Body of pancreas (tissue), 4 donors: ENCODE measurements at regions not wholly inside any gene's neighbourhood (a gene's known extent, or its start where the extent isn't known, plus 50 kb on each side); places are given as distances from the start of the nearest gene placed in this dataset.

Source experiments
- ATAC-seq: fragments of 150-250 bp; one replicate; pipeline ENCODE4 v1.9.1; 2016
- DNase-seq, 4 donors: peaks; one replicate each; pipeline ENCODE4 v3.0.0-alpha.2; 2019
- H3K27ac ChIP-seq, 4 donors: fragments of 200-600 bp; sonication (generic); 1 replicate in 3 of 4; 2 replicates in 1 of 4; pipeline versions ENCODE4 v1.5.1 to v1.6.1; 2016 to 2019; ENCODE audit warnings: mild to moderate bottlenecking in 1 of 4, mixed read lengths in 1 of 4, moderate library complexity in 1 of 4
- H3K27me3 ChIP-seq, 2 donors: fragments of 200-600 bp; sonication (generic); one replicate each; pipeline ENCODE4 v1.6.0; 2016; ENCODE audit warnings: mild to moderate bottlenecking in 1 of 2
- H3K36me3 ChIP-seq, 2 donors: fragments of 200-600 bp; sonication (generic); replicated peaks in 1 of 2; 2 replicates each; pipeline ENCODE4 v1.5.1; 2016; ENCODE audit warnings: low read depth in 2 of 2; ENCODE audit not compliant: insufficient read depth in 1 of 2
- H3K4me1 ChIP-seq: fragments of 200-600 bp; sonication (generic); one replicate; pipeline ENCODE4 v1.6.0; 2016
- H3K4me3 ChIP-seq, 2 donors: fragments of 200-600 bp; sonication (generic); 1 replicate in 1 of 2; 2 replicates in 1 of 2; pipeline ENCODE4 v1.5.1; 2016 to 2019
- H3K9me3 ChIP-seq, 3 donors: fragments of 200-600 bp; sonication (generic); 1 replicate in 2 of 3; 2 replicates in 1 of 3; pipeline ENCODE4 v1.5.1; 2016
- POLR2A ChIP-seq, 3 donors: fragments of 450-650 bp; IDR thresholded peaks; one replicate each; pipeline ENCODE4 v1.6.1; 2016; ENCODE audit warnings: antibody characterized with exemption in 3 of 3, mild to moderate bottlenecking in 2 of 3
- WGBS, 2 donors: methylation state at CpG; one replicate each; pipeline ENCODE4 v1.1.5; 2017; 5-methylcytosine and 5-hydroxymethylcytosine counted together
- intact Hi-C: fragments of 100-400 bp; cut with DNase I; formaldehyde crosslinking; loops from one replicate; pipeline ENCODE4 v1.15.1; 2023
- TF ChIP-seq, protein P1 (sequence below), 7 experiments: fragments of 450-650 bp in 4 of 7; fragments of 200-600 bp in 3 of 7; sonication (generic) in 3 of 7; IDR thresholded peaks; one replicate each; pipeline ENCODE4 v1.5.1; 2016 to 2019; ENCODE audit warnings: antibody characterized with exemption in 7 of 7

DNA sequence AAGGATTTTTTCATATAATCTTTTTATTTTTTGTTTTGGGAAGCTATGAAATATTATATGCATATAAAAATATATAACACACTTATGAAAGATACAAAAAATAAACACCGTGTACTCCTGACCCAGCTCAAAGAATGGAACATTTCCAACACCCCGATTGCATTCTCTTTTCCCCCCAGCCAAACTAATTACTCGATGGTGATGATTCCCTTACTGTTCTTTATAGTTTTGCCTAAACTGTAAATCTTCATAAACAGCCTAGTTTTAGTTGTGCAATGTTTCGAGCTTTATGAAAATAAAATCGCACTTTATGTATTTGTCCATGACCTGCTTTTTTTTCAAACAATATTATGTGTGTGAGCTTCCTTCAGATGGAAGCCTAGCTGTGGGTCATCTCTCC, 352.0 kb upstream of the KAZN start:
- intact Hi-C loops: no loop called here
- DNase-seq: no peak

DNA sequence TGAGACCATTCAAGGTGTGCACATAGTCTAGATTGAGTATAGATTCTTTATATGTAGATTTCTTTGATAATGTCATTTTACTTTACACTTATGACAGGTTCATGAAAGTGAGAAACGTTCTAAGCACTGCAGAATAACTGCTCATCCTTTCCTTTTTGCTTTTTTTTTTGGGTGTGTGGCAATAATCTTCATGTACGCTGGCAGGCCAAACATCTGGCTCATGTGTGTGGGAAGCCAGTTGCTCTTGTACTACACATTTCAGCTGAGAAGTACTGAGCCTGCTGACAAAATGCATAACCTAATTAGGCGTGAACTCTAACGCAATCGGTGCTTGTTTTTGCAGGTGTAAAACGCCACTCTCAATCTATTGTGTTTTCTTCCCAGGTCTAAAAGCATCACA, 350.8 kb upstream of the KAZN start:
- Histone ChIP-seq H3K36me3 (no peaks in the 10 kb centered on the region), H3K4me1 (no peaks in the 10 kb centered on the region), H3K27me3 (no peaks in the 10 kb centered on the region), H3K4me3 (no peak overlapping the region), H3K9me3 (no peaks in the 10 kb centered on the region), H3K27ac (no peak overlapping the region)
- DNase-seq: no peak
- intact Hi-C loops: no loop called here
- TF ChIP-seq, protein P1, sequence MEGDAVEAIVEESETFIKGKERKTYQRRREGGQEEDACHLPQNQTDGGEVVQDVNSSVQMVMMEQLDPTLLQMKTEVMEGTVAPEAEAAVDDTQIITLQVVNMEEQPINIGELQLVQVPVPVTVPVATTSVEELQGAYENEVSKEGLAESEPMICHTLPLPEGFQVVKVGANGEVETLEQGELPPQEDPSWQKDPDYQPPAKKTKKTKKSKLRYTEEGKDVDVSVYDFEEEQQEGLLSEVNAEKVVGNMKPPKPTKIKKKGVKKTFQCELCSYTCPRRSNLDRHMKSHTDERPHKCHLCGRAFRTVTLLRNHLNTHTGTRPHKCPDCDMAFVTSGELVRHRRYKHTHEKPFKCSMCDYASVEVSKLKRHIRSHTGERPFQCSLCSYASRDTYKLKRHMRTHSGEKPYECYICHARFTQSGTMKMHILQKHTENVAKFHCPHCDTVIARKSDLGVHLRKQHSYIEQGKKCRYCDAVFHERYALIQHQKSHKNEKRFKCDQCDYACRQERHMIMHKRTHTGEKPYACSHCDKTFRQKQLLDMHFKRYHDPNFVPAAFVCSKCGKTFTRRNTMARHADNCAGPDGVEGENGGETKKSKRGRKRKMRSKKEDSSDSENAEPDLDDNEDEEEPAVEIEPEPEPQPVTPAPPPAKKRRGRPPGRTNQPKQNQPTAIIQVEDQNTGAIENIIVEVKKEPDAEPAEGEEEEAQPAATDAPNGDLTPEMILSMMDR (IDR thresholded peaks at IDR 0.05): no peak
- no peak for TF ChIP-seq POLR2A (IDR thresholded peaks at IDR 0.05)
- no peak for ATAC-seq
- WGBS, 2 donors: 56 to 58% methylated on average over 6 of the region's 6 CpGs

More for the DNA sequence above, 352.0 kb upstream of the KAZN start:
- no peak for ATAC-seq
- Histone ChIP-seq H3K36me3 (no peaks in the 10 kb centered on the region), H3K4me1 (no peaks in the 10 kb centered on the region), H3K27me3 (no peaks in the 10 kb centered on the region), H3K27ac (no peak overlapping the region), H3K9me3 (no peaks in the 10 kb centered on the region), H3K4me3 (no peak overlapping the region)
- 66 to 73% methylated on average over 5 of the region's 5 CpGs for WGBS, 2 donors
- no peak for TF ChIP-seq POLR2A (IDR thresholded peaks at IDR 0.05)
- TF ChIP-seq, protein P1 (IDR thresholded peaks at IDR 0.05): no peak

DNA sequence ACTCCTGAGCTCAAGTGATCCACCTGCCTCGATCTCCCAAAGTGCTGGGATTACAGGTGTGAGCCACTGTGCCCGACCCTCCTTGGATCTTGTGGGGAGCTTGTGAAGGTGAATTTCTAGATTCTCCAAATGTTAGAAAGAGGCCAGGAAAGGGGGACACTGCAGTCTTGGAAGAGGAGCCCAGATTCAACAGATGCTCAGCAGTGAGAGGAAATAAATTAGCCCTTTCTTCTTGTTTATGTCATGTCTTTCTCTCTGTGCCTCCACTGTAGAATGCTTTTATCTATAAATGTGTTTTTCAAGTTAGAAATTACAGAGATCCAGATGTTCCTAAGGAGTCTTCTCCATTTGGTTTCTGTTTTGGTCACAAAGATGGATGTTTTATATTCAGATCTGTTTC, 346.6 kb upstream of the KAZN start:
- 59 to 66% methylated on average over 2 of the region's 2 CpGs for WGBS, 2 donors
- no peak for DNase-seq
- TF ChIP-seq, protein P1 (IDR thresholded peaks at IDR 0.05): no peak
- no peak for TF ChIP-seq POLR2A (IDR thresholded peaks at IDR 0.05)

DNA sequence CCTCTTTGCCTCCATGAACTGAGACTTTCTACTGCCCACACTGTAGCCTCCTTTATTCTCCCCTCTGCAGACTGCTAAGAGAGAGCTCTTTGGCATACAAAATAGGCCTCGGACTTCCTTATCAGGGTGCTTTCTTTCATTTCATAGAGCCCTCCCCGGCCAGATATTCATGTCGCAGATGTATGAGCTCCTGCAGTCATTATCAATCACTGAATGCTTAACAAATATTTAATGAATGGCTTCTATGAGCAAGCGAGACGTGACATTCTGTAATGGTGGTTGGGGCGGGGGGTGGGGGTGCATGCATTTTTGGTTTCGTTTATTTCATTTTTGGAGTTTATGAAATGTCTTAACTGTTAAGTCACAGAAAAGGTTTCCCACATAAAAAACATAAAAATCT, 344.8 kb upstream of the KAZN start:
- H3K27ac ChIP-seq: no peak overlapping the region
- ATAC-seq (no peak), DNase-seq (no peak)
- TF ChIP-seq POLR2A (IDR thresholded peaks at IDR 0.05): no peak
- TF ChIP-seq, protein P1 (IDR thresholded peaks at IDR 0.05): no peak
- intact Hi-C loops: no loop called here
- H3K36me3 ChIP-seq: no peaks in the 10 kb centered on the region
- 41 to 51% methylated on average over 7 of the region's 7 CpGs for WGBS, 2 donors
- H3K27me3 ChIP-seq: no peaks in the 10 kb centered on the region
- H3K9me3 ChIP-seq: no peaks in the 10 kb centered on the region
- no peaks in the 10 kb centered on the region for H3K4me1 ChIP-seq
- no peak overlapping the region for H3K4me3 ChIP-seq

More for the DNA sequence above, 346.6 kb upstream of the KAZN start:
- Histone ChIP-seq H3K36me3 (no peaks in the 10 kb centered on the region), H3K27ac (no peak overlapping the region), H3K27me3 (no peaks in the 10 kb centered on the region), H3K4me3 (no peak overlapping the region), H3K9me3 (no peaks in the 10 kb centered on the region), H3K4me1 (no peaks in the 10 kb centered on the region)
- no peak for ATAC-seq
- intact Hi-C loops: no loop called here

DNA sequence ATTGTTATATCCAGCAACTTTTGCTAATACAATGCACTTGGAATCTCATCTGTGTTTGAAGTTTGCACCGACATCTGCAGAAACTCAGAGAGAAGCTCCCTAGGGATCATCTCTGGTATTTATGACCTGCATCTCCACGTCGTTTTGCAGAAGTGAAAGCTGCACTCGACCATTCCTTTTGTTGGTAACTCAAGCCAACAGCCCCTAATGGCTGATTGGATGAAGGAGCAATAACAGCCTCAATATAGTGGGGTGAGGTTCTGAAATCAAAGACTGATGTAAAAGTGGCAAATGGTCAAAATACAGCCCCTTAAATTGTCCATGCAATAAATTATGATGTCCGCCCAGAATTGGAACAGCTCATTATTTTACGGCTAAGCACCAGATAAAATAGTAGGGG, 344.2 kb upstream of the KAZN start:
- Histone ChIP-seq H3K4me1 (no peaks in the 10 kb centered on the region), H3K27ac (no peak overlapping the region), H3K27me3 (no peaks in the 10 kb centered on the region), H3K36me3 (no peaks in the 10 kb centered on the region), H3K4me3 (no peak overlapping the region), H3K9me3 (no peaks in the 10 kb centered on the region)
- no peak for DNase-seq
- ATAC-seq: no peak
- no peak for TF ChIP-seq POLR2A (IDR thresholded peaks at IDR 0.05)
- TF ChIP-seq, protein P1 (IDR thresholded peaks at IDR 0.05): no peak
- 57 to 61% methylated on average over 6 of the region's 6 CpGs for WGBS, 2 donors
- intact Hi-C loops: no loop called here
